SH-SY5Y (cell line): ENCODE measurements at regions not wholly inside any gene's neighbourhood (a gene's known extent, or its start where the extent isn't known, plus 50 kb on each side); places are given as distances from the start of the nearest gene placed in this dataset.
A peak's percentile ranks its signal among the peaks of the same experiment; 100 is the strongest.

Experiments
- GATA2 ChIP-seq: IDR thresholded peaks from 2 replicates; pipeline ENCODE4 v1.6.1; 2011; ENCODE audit warnings: mild to moderate bottlenecking, low read depth, low read length
- GATA3 ChIP-seq: IDR thresholded peaks from 2 replicates; pipeline ENCODE4 v1.6.1; 2011; ENCODE audit warnings: low read depth, mild to moderate bottlenecking, low read length, moderate library complexity

DNA sequence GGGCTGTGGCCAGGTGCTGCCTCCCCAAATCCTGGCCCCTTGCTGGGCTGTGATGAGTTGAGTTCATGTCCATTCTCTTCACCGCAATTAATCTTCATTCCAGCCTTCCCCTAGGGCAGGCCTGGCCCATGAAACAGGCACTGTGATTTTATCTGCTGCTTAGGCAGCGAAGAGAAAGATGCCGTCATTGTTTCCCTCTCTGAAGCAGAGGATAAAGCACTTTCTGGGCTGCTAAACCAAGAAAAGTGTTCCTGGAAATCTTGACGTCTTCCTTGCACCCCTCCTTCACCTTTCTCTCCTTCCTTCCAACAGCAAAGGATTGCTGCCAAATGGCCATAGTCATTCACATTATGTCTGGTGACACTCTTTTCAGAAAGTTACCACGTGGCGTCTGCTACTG lies 265.9 kb downstream of the ZEB1 start:
- peak; percentile 85 for TF ChIP-seq GATA3
- peak; percentile 98 for TF ChIP-seq GATA2

DNA sequence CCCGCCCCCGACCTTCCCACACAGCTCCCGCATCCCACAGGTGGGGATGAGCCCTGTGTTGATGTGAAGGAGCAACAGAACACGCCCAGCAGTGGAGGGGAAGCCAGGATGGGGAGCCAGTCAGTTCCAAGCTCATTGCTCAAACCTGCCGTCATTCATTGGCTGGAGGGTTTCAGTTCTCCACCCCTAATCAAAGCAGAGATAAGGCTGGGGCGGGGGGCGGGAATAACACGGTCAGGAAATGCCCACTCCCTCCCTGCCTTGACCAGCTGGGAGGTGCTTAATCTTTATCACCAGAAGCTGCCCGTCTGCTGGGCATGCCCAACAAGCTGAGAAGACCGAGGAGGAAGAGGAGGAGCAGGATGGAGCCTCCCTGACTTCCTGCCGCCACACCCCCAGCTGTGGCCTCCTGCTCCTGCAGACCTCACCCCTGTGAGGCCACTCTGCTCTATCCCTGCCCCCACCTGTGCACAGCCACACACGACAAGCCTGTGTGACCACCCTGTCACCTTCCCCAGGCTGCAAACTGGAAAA lies 265.1 kb downstream of the ZEB1 start:
- no peak for TF ChIP-seq GATA3
- TF ChIP-seq GATA2: peak; percentile 80

DNA sequence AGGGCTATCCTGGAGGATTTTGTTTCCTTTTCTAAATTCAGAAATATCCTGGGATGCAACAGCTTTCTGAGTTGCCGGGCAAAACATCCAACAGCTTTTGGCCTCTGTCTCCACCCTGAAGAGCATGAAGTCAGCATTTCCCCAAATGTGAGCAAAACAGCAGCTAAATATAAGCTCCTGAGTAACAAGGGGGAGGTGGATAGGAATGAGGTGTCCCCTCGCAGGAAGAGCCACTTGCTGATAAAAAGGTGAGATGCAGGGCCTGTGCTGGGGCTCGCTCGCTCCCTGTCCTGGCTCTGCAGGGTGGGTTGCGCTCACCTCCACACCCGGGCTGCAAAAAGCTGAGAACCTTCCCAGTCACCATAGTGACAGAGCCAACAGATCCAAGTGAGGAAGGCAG lies 264.3 kb downstream of the ZEB1 start:
- TF ChIP-seq GATA2 (no peak), GATA3 (no peak)

DNA sequence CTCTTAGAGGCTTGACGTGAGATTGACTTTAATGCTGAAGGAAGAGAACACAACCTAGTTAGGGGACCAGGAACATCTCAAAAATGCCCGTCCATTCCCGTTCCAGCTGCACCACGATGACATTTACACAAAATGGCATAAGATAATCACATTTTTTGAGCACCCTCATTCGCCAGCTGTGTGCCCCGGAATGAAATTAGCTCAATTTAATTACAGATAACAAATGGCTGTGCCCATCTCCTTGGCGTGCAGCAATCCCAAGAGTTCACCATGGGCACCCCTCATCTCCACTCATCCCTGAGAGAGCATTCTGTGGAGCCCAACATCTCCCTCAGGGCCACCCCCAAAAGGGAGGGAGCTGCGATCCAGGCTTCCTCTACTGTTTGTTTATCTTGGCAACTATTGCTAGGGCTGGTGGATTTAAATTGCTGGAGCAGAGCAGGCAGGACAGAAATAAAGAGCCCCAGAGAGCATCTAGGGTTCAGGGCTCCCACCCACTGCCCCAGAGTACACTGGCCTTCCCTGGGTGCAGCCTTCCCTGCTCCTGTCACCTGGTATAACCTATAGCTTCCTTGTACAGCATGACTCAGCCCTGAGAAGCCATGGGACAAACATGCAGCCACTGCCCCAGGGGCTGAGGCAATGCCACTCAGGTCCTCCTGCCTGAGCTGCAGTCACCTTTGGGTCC lies 263.5 kb downstream of the ZEB1 start:
- TF ChIP-seq GATA3 (no peak), GATA2 (peak; percentile 55; the same call in 1 of the 2 replicates)

DNA sequence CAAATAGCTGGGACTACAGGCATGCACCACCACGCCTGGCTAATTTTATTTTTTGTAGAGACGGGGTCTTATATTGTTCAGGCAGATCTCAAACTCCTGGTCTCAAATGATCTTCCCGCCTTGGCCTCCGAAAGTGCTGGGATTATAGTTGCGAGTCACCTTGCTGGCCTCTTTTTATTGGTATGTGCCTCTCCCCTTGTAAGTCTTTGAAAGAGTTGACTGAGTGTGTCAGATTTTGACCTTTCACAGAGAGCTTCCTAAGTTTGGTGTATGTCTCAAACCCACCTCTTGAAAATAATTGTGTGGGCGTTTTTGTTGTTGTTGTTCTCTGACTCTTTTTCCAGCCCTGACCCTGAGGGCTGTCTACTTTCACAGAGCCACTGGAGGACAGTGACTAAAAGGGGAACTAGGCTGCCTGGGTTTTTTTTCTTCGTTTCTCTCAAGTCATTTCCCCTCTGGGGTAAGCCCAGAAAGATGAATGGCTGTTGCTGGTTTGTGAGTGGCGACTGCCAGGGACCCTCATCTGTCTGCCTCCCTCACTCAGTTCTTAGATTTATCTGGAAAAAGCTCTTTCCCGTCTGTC lies 262.8 kb downstream of the ZEB1 start:
- TF ChIP-seq GATA2 (no peak), GATA3 (no peak)

DNA sequence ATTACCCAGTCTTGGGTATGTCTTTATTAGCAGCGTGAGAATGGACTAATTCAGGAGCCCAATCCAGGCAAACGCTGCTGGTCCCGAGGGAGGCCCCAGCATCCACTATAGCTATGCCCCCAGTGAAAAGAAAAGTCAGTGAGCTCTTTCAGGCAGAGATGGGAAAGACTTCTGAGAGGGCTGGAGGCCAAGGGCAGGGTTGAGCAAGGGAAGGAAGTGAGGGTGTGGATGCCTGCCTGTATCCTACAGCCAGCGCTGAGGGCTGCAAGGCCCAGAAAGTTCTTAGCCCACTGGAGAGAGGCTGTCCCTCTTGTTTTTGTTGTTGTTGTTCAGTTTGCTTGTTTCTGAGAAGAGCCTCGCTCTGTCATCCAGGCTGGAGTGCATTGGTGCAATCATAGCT lies 261.6 kb downstream of the ZEB1 start:
- no peak for TF ChIP-seq GATA2
- TF ChIP-seq GATA3: no peak
